ENCODE measurements at regions not wholly inside any gene's neighbourhood (a gene's known extent, or its start where the extent isn't known, plus 50 kb on each side); places are given as distances from the start of the nearest gene placed in this dataset.

GRCh38 chr17:77462553-77463497 lies 322.1 kb downstream of the SEC14L1 start:
- Histone ChIP-seq H3K27me3 (ENCODE audit: control insufficient read depth in 1 of 2, insufficient read depth in 2 of 2, low read length in 2 of 2) (no peaks in the 10 kb centered on the region), H3K36me3 (ENCODE audit: insufficient read depth, low read length) (no peaks in the 10 kb centered on the region), H3K4me1 (ENCODE audit: insufficient read depth, low read length) (peaks cover 52% of the 10 kb centered on the region), H3K9me3 (ENCODE audit: low read length) (no peaks in the 10 kb centered on the region), H3K27ac (ENCODE audit: low read depth, low read length) (no peak overlapping the region), H3K9ac (ENCODE audit: low read length) (no peak overlapping the region), H3K4me3 (ENCODE audit: low read depth in 1 of 2, low read length in 2 of 2) (no peak overlapping the region)

GRCh38 chr17:77464988-77465357 lies 324.2 kb downstream of the SEC14L1 start:
- Histone ChIP-seq H3K9ac (ENCODE audit: low read length) (no peak overlapping the region), H3K4me1 (ENCODE audit: insufficient read depth, low read length) (peaks cover 60% of the 10 kb centered on the region), H3K27ac (ENCODE audit: low read depth, low read length) (no peak overlapping the region), H3K9me3 (ENCODE audit: low read length) (no peaks in the 10 kb centered on the region), H3K27me3 (ENCODE audit: control insufficient read depth in 1 of 2, insufficient read depth in 2 of 2, low read length in 2 of 2) (no peaks in the 10 kb centered on the region), H3K4me3 (ENCODE audit: low read depth in 1 of 2, low read length in 2 of 2) (no peak overlapping the region), H3K36me3 (ENCODE audit: insufficient read depth, low read length) (peaks cover 6% of the 10 kb centered on the region)

- Histone ChIP-seq H3K9ac (ENCODE audit: low read length) (no peak overlapping the region), H3K36me3 (ENCODE audit: insufficient read depth, low read length) (peaks cover 9% of the 10 kb centered on the region), H3K27ac (ENCODE audit: low read depth, low read length) (no peak overlapping the region), H3K27me3 (ENCODE audit: control insufficient read depth in 1 of 2, insufficient read depth in 2 of 2, low read length in 2 of 2) (no peaks in the 10 kb centered on the region), H3K4me1 (ENCODE audit: insufficient read depth, low read length) (peaks cover 60% of the 10 kb centered on the region), H3K9me3 (ENCODE audit: low read length) (no peaks in the 10 kb centered on the region), H3K4me3 (ENCODE audit: low read depth in 1 of 2, low read length in 2 of 2) (no peak overlapping the region)
These were observed 324.7 kb downstream of the SEC14L1 start for GRCh38 chr17:77465358-77466041.

GRCh38 chr17:77466140-77466539 lies 325.4 kb downstream of the SEC14L1 start:
- no peak overlapping the region for H3K9ac ChIP-seq (ENCODE audit: low read length)
- peaks cover 62% of the 10 kb centered on the region for H3K4me1 ChIP-seq (ENCODE audit: insufficient read depth, low read length)
- H3K9me3 ChIP-seq (ENCODE audit: low read length) = no peaks in the 10 kb centered on the region
- peaks cover 9% of the 10 kb centered on the region for H3K36me3 ChIP-seq (ENCODE audit: insufficient read depth, low read length)
- H3K27me3 ChIP-seq (ENCODE audit: control insufficient read depth in 1 of 2, insufficient read depth in 2 of 2, low read length in 2 of 2) = no peaks in the 10 kb centered on the region
- no peak overlapping the region for H3K4me3 ChIP-seq (ENCODE audit: low read depth in 1 of 2, low read length in 2 of 2)
- H3K27ac ChIP-seq (ENCODE audit: low read depth, low read length) = no peak overlapping the region

- no peak overlapping the region for H3K27ac ChIP-seq (ENCODE audit: low read depth, low read length)
- peaks cover 9% of the 10 kb centered on the region for H3K36me3 ChIP-seq (ENCODE audit: insufficient read depth, low read length)
- no peaks in the 10 kb centered on the region for H3K9me3 ChIP-seq (ENCODE audit: low read length)
- no peak overlapping the region for H3K9ac ChIP-seq (ENCODE audit: low read length)
- H3K4me1 ChIP-seq (ENCODE audit: insufficient read depth, low read length) = peaks cover 64% of the 10 kb centered on the region
- no peak overlapping the region for H3K4me3 ChIP-seq (ENCODE audit: low read depth in 1 of 2, low read length in 2 of 2)
- H3K27me3 ChIP-seq (ENCODE audit: control insufficient read depth in 1 of 2, insufficient read depth in 2 of 2, low read length in 2 of 2) = no peaks in the 10 kb centered on the region
These were observed 325.9 kb downstream of the SEC14L1 start for GRCh38 chr17:77466596-77467223.

GRCh38 chr17:77467521-77467920 lies 326.8 kb downstream of the SEC14L1 start:
- Histone ChIP-seq H3K27ac (ENCODE audit: low read depth, low read length) (no peak overlapping the region), H3K4me3 (ENCODE audit: low read depth in 1 of 2, low read length in 2 of 2) (no peak overlapping the region), H3K4me1 (ENCODE audit: insufficient read depth, low read length) (peaks cover 68% of the 10 kb centered on the region), H3K9ac (ENCODE audit: low read length) (no peak overlapping the region), H3K9me3 (ENCODE audit: low read length) (no peaks in the 10 kb centered on the region), H3K36me3 (ENCODE audit: insufficient read depth, low read length) (peaks cover 9% of the 10 kb centered on the region), H3K27me3 (ENCODE audit: control insufficient read depth in 1 of 2, insufficient read depth in 2 of 2, low read length in 2 of 2) (no peaks in the 10 kb centered on the region)

- Histone ChIP-seq H3K27me3 (ENCODE audit: control insufficient read depth in 1 of 2, insufficient read depth in 2 of 2, low read length in 2 of 2) (no peaks in the 10 kb centered on the region), H3K9me3 (ENCODE audit: low read length) (no peaks in the 10 kb centered on the region), H3K36me3 (ENCODE audit: insufficient read depth, low read length) (peaks cover 9% of the 10 kb centered on the region), H3K4me3 (ENCODE audit: low read depth in 1 of 2, low read length in 2 of 2) (no peak overlapping the region), H3K4me1 (ENCODE audit: insufficient read depth, low read length) (peaks cover 82% of the 10 kb centered on the region), H3K9ac (ENCODE audit: low read length) (no peak overlapping the region), H3K27ac (ENCODE audit: low read depth, low read length) (no peak overlapping the region)
These were observed 328.1 kb downstream of the SEC14L1 start for GRCh38 chr17:77468897-77469296.

- no peaks in the 10 kb centered on the region for H3K27me3 ChIP-seq (ENCODE audit: control insufficient read depth in 1 of 2, insufficient read depth in 2 of 2, low read length in 2 of 2)
- no peaks in the 10 kb centered on the region for H3K9me3 ChIP-seq (ENCODE audit: low read length)
- H3K36me3 ChIP-seq (ENCODE audit: insufficient read depth, low read length) = peaks cover 9% of the 10 kb centered on the region
- H3K27ac ChIP-seq (ENCODE audit: low read depth, low read length) = no peak overlapping the region
- H3K9ac ChIP-seq (ENCODE audit: low read length) = no peak overlapping the region
- peaks cover 91% of the 10 kb centered on the region for H3K4me1 ChIP-seq (ENCODE audit: insufficient read depth, low read length)
- no peak overlapping the region for H3K4me3 ChIP-seq (ENCODE audit: low read depth in 1 of 2, low read length in 2 of 2)
These were observed 329.6 kb downstream of the SEC14L1 start for GRCh38 chr17:77470330-77470786.

GRCh38 chr17:77470800-77471733 lies 330.3 kb downstream of the SEC14L1 start:
- peak overlapping the region; percentile 75 for H3K27ac ChIP-seq (ENCODE audit: low read depth, low read length)
- no peak overlapping the region for H3K4me3 ChIP-seq (ENCODE audit: low read depth in 1 of 2, low read length in 2 of 2)
- H3K9ac ChIP-seq (ENCODE audit: low read length) = no peak overlapping the region
- H3K9me3 ChIP-seq (ENCODE audit: low read length) = no peaks in the 10 kb centered on the region
- H3K36me3 ChIP-seq (ENCODE audit: insufficient read depth, low read length) = peaks cover 9% of the 10 kb centered on the region
- peaks cover 91% of the 10 kb centered on the region for H3K4me1 ChIP-seq (ENCODE audit: insufficient read depth, low read length)
- H3K27me3 ChIP-seq (ENCODE audit: control insufficient read depth in 1 of 2, insufficient read depth in 2 of 2, low read length in 2 of 2) = no peaks in the 10 kb centered on the region

- peaks cover 9% of the 10 kb centered on the region for H3K36me3 ChIP-seq (ENCODE audit: insufficient read depth, low read length)
- no peaks in the 10 kb centered on the region for H3K27me3 ChIP-seq (ENCODE audit: control insufficient read depth in 1 of 2, insufficient read depth in 2 of 2, low read length in 2 of 2)
- peak overlapping the region; percentile 13 for H3K9ac ChIP-seq (ENCODE audit: low read length)
- H3K27ac ChIP-seq (ENCODE audit: low read depth, low read length) = peak overlapping the region; percentile 75
- peaks cover 91% of the 10 kb centered on the region for H3K4me1 ChIP-seq (ENCODE audit: insufficient read depth, low read length)
- H3K9me3 ChIP-seq (ENCODE audit: low read length) = no peaks in the 10 kb centered on the region
- peak overlapping the region in 1 of 2 donors; percentile 12 for H3K4me3 ChIP-seq (ENCODE audit: low read depth in 1 of 2, low read length in 2 of 2)
These were observed 331.3 kb downstream of the SEC14L1 start for GRCh38 chr17:77471984-77472461.

Measured in muscle layer of colon (tissue), 2 donors.